GM18868 (cell line): ENCODE measurements at regions not wholly inside any gene's neighbourhood (a gene's known extent, or its start where the extent isn't known, plus 50 kb on each side); places are given as distances from the start of the nearest gene placed in this dataset.
"Not testable (repeated sequence)": the region's sequence is repeated elsewhere in the genome, so short reads cannot be mapped to it uniquely, and the experiment has no call there.

Source experiments
- ATAC-seq: cut with Tn5 transposase; IDR thresholded peaks from one replicate; pipeline ENCODE4 v1.9.1; 2021; ENCODE audit warnings: mild to moderate bottlenecking, moderate library complexity; ENCODE audit not compliant: unreplicated experiment

DNA sequence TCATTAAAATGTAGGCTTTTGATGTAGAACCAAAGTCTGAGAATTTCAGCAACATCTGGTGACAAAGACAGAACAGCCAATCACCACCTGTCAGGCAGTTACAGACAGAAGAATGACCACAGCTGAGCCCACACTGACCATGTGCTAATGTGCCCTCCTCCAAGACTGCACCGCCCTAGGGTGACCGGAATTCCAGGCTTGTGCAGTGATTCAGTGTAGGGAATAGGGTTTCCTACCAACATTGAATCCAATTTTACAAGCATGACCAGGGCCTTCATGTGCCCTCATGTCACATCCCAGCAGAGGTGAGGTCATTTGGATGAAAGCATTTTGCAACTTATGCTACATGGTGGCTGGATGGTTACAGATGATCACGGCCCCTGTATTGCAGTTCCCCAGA lies 412.5 kb downstream of the SOX2 start:
- no peak for ATAC-seq

DNA sequence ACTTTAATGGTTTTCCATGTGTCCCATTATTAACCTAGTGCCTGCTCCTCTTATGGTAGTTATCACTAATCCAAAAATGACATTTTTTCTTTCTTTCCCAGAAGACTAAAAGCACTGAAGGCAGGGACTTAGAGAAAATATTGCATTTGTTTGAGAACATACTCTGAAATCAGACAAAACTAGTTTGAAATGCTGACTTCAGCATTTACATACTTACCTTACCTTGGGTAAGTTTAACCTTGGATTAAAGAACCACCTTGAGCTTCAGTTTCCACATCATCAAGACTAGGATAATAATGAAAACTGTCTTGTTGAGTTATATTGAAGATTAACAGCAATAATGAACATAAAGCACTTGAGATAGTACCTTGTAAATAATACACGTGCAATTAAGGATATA lies 413.0 kb downstream of the SOX2 start:
- ATAC-seq, result no peak

DNA sequence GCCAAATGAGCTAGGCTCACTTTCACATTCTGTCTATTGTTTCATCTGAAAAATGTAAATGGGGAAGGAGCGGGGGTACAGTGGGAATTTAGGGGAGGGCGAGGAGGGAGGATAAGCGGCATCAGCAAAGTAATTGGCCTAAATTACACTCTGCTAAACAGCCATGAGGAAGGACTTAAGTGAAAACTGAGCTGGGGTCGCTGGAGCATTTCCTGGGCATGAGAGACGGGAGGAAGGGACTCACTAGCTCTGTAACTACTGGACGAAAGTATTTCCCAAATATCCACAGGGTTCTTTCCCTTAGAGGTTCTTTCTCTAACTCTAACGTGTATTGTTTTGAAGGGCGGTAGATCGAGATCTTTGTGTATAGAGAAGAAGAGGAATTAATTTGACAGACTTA lies 418.0 kb downstream of the SOX2 start:
- ATAC-seq, result no peak

DNA sequence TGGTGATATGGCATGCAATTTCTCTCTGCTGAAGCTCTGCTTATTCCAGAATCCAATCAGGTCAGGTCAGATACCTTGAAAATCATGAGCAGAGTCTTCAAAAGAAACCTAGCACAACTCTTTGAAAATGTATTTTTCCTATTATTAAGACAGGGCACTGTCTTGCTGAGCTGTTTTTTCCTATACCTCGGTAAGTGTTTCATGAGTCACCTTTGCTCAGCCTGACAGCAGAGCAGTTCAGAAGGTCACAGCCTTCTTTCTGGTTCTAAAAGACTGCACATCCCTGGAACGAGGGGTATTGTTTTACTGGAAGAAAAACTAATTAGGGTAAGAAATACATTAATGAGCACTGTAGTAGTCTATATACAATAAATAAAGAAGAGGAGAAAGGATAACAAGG lies 422.0 kb downstream of the SOX2 start:
- no peak for ATAC-seq

GRCh38 chr3:182135056-182135455 lies 423.3 kb downstream of the SOX2 start:
- no peak for ATAC-seq

DNA sequence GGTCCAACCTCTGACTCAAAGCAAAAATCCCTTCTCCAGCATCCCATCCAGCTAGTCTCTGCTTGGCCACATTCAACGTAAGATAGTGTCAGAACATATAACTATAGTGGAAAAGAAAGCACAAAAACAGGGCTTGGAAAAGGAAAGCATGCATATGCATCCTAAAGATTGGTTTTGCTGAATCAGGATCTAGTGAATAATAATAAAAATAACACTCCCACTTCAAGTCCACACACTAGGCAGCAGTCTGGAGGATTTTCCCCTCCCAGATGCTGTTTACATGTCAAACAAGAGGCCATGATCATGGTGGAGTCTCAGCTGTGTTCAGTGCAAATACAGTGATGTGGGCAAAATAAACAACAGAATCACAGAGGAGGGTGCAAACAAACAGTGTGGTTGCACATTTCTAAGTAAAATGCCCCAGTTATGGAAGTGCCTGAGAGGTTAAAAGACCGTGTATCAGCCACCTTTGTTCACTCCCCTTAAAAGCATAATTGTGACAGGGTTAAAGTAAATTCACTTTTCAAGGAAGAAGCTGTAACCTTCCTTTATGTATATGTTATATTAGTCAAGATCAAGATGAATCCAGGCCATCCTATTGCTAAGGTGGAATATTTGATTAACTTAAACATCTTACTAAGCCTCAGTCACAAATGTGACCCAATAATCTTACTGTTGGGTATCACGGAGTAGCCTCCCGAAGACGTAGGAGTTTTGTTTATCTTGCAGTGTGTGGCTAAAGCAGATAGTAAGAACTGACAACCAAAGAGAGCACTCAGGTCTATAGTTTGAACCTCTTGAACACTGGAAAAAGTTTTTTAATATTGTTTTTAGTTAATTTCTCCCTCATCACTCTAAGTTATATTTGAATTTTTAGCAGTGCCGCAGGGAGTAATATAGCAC lies 424.5 kb downstream of the SOX2 start:
- ATAC-seq, result no peak

- no peak for ATAC-seq
Observed at GRCh38 chr3:182138393-182138792, 426.7 kb downstream of the SOX2 start.

DNA sequence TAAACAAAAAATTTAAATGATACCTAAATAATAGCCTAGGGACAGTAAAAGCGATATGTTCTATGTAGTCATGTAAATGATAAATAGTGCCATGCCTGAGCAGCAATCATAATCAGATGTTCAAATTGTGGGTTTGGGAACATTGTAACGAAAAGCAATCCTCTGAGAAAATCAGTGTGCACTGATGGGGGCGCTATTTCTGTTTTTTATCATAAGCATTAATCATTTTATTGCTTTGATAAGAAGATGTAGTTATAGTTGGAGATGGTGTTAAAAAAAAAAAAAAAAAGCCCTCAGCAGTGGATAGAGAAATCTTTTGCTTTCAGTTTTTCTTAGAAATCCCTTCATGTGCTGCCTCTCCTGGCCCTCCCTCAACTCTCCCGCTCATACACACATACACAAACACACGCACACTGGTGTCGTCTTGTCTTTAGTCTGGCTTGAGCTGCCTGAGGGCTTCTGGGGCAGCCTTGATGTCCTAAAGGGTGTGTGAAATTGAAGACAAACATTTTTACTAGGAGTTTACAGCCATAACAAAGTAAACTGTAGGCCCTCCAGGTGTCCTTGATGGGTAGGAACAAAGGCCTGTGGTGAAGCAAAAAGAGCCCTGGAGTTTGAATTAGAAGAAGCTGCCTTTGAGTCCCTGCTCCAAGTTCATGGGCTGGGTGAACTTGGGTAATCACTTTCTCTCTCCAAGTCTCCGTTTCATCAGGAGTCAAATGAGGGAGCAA lies 428.1 kb downstream of the SOX2 start:
- ATAC-seq, result no peak

DNA sequence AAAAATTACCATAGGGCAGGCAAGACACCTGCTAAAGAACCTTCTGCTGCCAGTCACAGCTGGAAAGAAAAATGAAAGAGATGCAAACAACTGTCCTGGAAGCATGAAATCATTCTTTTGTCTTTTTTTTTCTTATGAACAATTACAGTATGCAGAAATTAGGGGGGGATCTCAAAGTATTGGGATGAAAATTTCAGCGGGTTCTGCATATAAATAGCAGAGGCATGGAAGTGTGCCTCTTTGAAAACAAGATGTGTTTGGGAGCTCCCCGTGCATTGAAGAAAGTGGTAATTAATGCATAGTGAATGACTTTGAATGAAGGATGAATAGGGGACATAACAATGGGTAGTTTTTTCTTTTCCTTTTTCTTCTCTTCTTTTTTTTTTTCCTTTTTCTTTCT lies 431.2 kb downstream of the SOX2 start:
- ATAC-seq, result no peak

DNA sequence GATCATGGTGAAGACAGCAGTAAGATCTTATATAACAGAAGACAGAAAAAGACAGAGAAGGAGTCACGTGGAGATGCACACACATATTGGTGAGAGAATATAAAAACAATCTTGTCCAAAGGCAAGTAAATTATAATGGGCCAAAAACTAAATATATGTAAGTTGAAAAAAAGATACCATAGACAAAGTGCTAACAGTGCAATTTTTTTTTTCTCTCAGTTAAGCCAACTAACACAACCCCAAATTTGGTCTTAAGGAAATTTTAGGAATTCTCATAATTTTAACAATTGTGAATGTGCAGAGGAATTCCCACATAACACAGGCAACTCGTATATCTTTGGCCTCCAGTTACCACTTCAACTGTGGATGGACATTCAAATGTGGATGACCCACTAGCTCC lies 432.2 kb downstream of the SOX2 start:
- ATAC-seq, result no peak

DNA sequence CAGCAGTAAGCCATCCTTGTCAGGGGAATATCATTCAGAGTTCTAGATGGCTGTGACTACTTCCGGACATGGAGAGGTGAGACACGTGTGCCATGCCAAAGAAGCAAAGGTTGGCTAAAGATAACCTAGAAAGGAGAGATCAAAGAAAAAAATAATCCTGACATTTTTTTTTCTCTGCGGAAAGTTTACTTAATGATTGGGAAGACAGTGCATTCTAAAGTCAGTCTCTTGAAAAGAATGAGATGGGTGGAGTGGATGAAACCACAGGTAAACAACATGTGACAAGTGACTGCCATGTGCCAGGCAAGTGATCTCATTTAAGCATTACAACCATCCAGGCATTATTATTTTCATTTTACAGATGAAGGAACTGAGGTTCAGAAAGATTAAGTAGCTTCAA lies 436.6 kb downstream of the SOX2 start:
- ATAC-seq, result no peak

DNA sequence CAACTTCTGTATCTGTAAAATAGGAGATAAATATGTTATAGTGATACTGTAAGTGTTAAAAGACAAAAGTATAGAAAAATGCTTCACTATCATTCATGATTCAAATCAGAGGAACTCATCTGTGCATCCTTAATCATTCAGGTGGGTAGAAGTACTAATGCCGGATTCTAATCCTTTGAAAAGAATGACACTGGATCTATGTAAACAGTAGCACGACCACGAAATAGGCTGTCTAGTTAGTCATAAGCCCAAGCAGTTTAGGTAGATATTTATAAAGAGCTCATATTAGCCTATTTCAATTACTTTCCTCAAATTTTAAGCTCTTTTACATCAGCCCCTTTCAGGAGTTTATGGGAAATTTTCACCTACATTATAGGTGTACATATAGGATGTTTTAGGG lies 437.9 kb downstream of the SOX2 start:
- ATAC-seq, result no peak

DNA sequence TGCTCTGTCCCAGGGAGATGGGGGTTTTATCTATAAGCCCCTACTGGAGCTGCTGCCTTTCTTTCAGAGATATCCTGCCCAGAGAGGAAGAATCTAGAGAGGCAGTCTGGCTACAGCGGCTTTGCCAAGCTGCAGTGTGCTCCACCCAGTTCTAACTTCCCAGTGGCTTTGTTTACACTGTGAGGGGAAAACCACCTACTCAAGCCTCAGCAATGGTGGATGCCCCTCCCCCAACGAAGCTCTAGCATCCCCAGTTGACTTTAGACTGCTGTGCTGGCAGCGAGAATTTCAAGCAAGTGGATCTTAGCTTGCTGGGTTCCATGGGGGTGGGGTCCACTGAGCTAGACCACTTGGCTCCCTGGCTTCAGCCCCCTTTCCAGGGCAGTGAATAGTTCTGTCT lies 444.6 kb downstream of the SOX2 start:
- not testable (repeated sequence) for ATAC-seq

GRCh38 chr3:182165234-182165633 lies 453.5 kb downstream of the SOX2 start:
- no peak for ATAC-seq

GRCh38 chr3:182172534-182172933 lies 460.8 kb downstream of the SOX2 start:
- ATAC-seq, result no peak

DNA sequence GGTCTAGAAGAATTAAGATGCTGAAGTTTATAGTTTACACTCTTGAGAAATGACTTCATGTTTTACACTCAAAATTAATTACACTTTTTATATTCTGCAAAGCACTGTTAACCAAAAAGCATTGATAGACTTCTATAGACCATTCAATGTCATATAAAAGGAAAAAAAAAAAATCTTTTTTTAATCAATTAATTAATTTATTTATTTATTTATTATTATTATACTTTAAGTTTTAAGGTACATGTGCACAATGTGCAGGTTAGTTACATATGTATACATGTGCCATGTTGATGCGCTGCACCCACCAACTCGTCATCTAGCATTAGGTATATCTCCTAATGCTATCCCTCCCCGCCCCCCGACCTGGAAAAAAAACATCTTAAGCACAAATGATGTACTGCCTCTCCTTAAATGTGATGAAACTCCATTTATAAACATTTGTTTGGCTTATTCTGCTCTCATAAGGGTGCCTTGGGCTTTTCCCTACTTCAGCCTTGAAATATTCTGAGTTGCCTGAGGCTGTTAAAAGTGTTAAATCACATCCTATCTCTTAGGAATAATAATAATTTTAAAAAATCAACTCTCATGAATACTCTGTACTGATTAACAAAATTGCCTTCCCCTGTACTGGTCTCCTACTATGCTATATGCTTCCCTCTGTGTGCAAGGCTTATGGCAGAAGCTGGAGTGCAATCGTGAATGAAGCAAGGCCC lies 466.9 kb downstream of the SOX2 start:
- no peak for ATAC-seq

DNA sequence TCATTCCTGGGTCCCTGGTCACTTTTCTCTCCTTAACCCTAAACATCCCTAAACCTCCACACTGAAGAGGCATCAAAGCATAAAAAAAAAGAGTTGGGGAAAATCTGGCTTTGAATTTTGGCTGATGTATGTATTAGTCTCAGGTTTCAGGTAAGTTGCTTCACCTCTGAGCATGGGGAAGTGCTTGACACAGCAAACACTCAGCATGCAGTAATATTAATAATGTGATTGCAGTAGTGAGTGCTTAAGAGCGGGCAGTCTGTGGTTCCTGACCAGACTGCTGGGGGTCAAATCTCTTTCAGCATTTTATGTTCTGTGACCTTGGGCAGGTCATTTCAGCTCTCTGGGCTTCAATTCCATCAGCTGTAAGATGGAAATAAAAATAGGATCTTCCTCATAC lies 467.9 kb downstream of the SOX2 start:
- ATAC-seq, result no peak

- ATAC-seq, result no peak
Observed at GRCh38 chr3:182180654-182181385, 469.1 kb downstream of the SOX2 start.

GRCh38 chr3:182182531-182182968 lies 470.8 kb downstream of the SOX2 start:
- peak; percentile 92 for ATAC-seq

DNA sequence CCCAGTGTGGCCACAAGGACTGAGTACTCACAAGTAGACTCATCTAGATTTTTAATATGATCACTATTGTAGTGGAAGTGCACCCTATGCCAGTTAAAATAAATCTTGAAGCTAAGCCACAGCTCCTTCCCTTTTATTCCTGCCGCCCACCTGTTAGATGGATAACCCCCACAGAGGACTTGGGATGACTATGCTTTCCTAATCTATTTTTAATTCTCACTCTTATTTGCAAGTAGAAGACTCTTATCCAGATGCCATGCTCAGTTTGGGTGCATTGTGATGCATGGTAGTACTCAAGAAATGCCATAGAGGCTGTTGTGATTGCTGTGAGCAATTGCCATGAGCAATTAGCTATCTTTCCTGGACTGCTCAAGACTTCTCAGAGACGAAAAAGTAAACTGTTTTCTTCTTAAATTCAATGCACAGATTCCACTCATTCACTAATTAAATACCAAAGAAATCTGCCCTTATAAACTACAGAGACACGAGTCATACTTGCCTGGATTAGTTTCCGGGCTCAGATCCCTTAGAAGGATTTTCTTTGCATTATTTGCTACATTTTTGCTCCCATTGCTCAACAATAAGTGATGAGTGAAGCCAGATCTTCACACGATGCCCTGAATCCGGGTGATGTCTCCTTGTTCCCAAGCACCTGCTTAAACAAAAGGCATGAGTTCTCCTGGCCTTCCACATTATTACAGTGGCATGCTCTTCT lies 472.1 kb downstream of the SOX2 start:
- ATAC-seq, result no peak
